ENCODE measurements at regions not wholly inside any gene's neighbourhood (a gene's known extent, or its start where the extent isn't known, plus 50 kb on each side); places are given as distances from the start of the nearest gene placed in this dataset.
"Not testable (repeated sequence)": the region's sequence is repeated elsewhere in the genome, so short reads cannot be mapped to it uniquely, and the experiment has no call there.

DNA sequence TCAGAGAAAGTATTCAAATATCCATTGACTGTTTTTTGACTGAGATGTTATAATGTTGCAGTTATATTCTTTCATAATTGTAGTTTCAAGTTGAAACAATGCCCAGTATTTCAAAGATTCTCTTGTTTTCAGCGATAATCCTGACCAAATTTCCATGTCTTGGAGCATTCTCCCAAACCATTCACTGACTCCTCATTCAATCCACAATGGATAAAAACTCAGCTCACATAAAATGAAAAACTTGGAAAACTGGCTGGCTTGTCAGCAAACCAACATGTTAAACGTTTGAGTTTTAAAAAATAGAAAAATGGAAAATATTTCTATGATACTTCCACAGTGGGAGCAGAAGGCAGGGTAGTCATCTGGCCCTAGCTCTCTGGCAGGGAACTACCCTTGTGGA, 184.4 kb downstream of the C7orf25 start:
- no peak overlapping the region for H3K4me3 ChIP-seq (ENCODE audit: low read depth, low read length)
- TF ChIP-seq, protein P1, sequence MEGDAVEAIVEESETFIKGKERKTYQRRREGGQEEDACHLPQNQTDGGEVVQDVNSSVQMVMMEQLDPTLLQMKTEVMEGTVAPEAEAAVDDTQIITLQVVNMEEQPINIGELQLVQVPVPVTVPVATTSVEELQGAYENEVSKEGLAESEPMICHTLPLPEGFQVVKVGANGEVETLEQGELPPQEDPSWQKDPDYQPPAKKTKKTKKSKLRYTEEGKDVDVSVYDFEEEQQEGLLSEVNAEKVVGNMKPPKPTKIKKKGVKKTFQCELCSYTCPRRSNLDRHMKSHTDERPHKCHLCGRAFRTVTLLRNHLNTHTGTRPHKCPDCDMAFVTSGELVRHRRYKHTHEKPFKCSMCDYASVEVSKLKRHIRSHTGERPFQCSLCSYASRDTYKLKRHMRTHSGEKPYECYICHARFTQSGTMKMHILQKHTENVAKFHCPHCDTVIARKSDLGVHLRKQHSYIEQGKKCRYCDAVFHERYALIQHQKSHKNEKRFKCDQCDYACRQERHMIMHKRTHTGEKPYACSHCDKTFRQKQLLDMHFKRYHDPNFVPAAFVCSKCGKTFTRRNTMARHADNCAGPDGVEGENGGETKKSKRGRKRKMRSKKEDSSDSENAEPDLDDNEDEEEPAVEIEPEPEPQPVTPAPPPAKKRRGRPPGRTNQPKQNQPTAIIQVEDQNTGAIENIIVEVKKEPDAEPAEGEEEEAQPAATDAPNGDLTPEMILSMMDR (IDR thresholded peaks at IDR 0.05; ENCODE audit: borderline replicate concordance, insufficient read depth, low read depth, low read length) = no peak

- TF ChIP-seq, protein P1 (IDR thresholded peaks at IDR 0.05; ENCODE audit: borderline replicate concordance, insufficient read depth, low read depth, low read length) = no peak
- H3K4me3 ChIP-seq (ENCODE audit: low read depth, low read length) = no peak overlapping the region
Observed at GRCh38 chr7:42726066-42726785, 185.6 kb downstream of the C7orf25 start.

GRCh38 chr7:42722716-42723115, 189.2 kb downstream of the C7orf25 start:
- TF ChIP-seq, protein P1 (IDR thresholded peaks at IDR 0.05; ENCODE audit: borderline replicate concordance, insufficient read depth, low read depth, low read length) = no peak
- no peak overlapping the region for H3K4me3 ChIP-seq (ENCODE audit: low read depth, low read length)

DNA sequence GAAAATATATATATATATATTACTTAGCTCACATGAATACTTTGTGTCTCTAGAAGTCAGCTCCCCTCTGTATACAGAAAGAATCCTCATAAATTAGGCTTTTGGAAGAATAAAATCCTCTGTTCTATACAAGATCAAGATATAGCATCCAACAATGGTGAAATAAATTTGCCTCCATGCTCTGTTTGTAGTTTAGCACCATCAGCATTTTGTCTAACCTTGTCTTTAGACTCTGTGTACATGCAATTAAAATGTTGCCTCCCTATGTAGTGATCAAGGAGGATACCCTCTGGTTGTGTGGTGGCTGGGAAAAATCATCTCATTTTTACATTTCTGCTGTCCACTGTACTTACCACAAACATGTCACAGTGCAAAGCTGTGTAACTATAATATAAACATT, 189.7 kb downstream of the C7orf25 start:
- no peak overlapping the region for H3K4me3 ChIP-seq (ENCODE audit: low read depth, low read length)
- TF ChIP-seq, protein P1 (IDR thresholded peaks at IDR 0.05; ENCODE audit: borderline replicate concordance, insufficient read depth, low read depth, low read length) = no peak

GRCh38 chr7:42720991-42721796, 190.7 kb downstream of the C7orf25 start:
- TF ChIP-seq, protein P1 (IDR thresholded peaks at IDR 0.05; ENCODE audit: borderline replicate concordance, insufficient read depth, low read depth, low read length) = no peak
- H3K4me3 ChIP-seq (ENCODE audit: low read depth, low read length) = no peak overlapping the region

- TF ChIP-seq, protein P1 (IDR thresholded peaks at IDR 0.05; ENCODE audit: borderline replicate concordance, insufficient read depth, low read depth, low read length) = no peak
- no peak overlapping the region for H3K4me3 ChIP-seq (ENCODE audit: low read depth, low read length)
Observed at GRCh38 chr7:42720012-42720411, 191.9 kb downstream of the C7orf25 start.

GRCh38 chr7:42718466-42718865, 193.4 kb downstream of the C7orf25 start:
- H3K4me3 ChIP-seq (ENCODE audit: low read depth, low read length) = not testable (repeated sequence)

Data from GM12875 (cell line).